Activated CD8-positive, alpha-beta memory T cell treated with anti-CD3 and anti-CD28 coated beads for 24 hours (primary cell): ENCODE measurements at regions not wholly inside any gene's neighbourhood (a gene's known extent, or its start where the extent isn't known, plus 50 kb on each side); places are given as distances from the start of the nearest gene placed in this dataset.

Experiments
- DNase-seq: peaks from one replicate; pipeline ENCODE4 v3.0.0-alpha.2; 2020

- DNase-seq, result no peak
Measured at GRCh38 chr4:13942977-13943376, 315.5 kb upstream of the BOD1L1 start.

- DNase-seq, result no peak
Measured at GRCh38 chr4:13944095-13944511, 316.6 kb upstream of the BOD1L1 start.

- DNase-seq, result no peak
Measured at GRCh38 chr4:13947921-13948320, 320.4 kb upstream of the BOD1L1 start.

GRCh38 chr4:13950491-13950890 is 323.0 kb upstream of the BOD1L1 start:
- DNase-seq, result no peak

GRCh38 chr4:13953083-13953482 is 325.6 kb upstream of the BOD1L1 start:
- DNase-seq, result no peak

GRCh38 chr4:13955551-13955950 is 328.0 kb upstream of the BOD1L1 start:
- no peak for DNase-seq

- DNase-seq, result no peak
Measured at GRCh38 chr4:13956947-13957346, 329.4 kb upstream of the BOD1L1 start.

- DNase-seq, result no peak
Measured at GRCh38 chr4:13957871-13958270, 330.3 kb upstream of the BOD1L1 start.

GRCh38 chr4:13963601-13964000 is 336.1 kb upstream of the BOD1L1 start:
- no peak for DNase-seq

GRCh38 chr4:13966231-13967195 is 339.0 kb upstream of the BOD1L1 start:
- DNase-seq, result no peak

- DNase-seq, result no peak
Measured at GRCh38 chr4:13968723-13969122, 341.2 kb upstream of the BOD1L1 start.

GRCh38 chr4:13970349-13970748 is 342.8 kb upstream of the BOD1L1 start:
- DNase-seq, result no peak

- DNase-seq, result no peak
Measured at GRCh38 chr4:13977746-13978145, 350.2 kb upstream of the BOD1L1 start.

- no peak for DNase-seq
Measured at GRCh38 chr4:13980317-13981310, 353.1 kb upstream of the BOD1L1 start.

- no peak for DNase-seq
Measured at GRCh38 chr4:13981499-13981898, 354.0 kb upstream of the BOD1L1 start.

GRCh38 chr4:13982010-13982409 is 354.5 kb upstream of the BOD1L1 start:
- DNase-seq, result no peak

GRCh38 chr4:13983189-13983790 is 355.8 kb upstream of the BOD1L1 start:
- DNase-seq, result no peak

GRCh38 chr4:13984991-13985800 is 357.7 kb upstream of the BOD1L1 start:
- DNase-seq, result no peak

- DNase-seq, result no peak
Measured at GRCh38 chr4:13985837-13986236, 358.3 kb upstream of the BOD1L1 start.

GRCh38 chr4:13986548-13986947 is 359.0 kb upstream of the BOD1L1 start:
- DNase-seq, result no peak

GRCh38 chr4:13988353-13989305 is 361.1 kb upstream of the BOD1L1 start:
- no peak for DNase-seq
